ENCODE measurements at regions not wholly inside any gene's neighbourhood (a gene's known extent, or its start where the extent isn't known, plus 50 kb on each side); places are given as distances from the start of the nearest gene placed in this dataset.

GRCh38 chr3:182568876-182569275 is 224.4 kb upstream of the ATP11B start:
- Histone ChIP-seq H3K9me2 (ENCODE audit: insufficient read depth, low read length) (no peaks in the 10 kb centered on the region), H3K4me3 (ENCODE audit: low read depth, low read length, poor library complexity, severe bottlenecking) (no peak overlapping the region), H3K4me2 (ENCODE audit: low read length) (no peak overlapping the region), H3K36me3 (ENCODE audit: insufficient read depth, low read length) (no peaks in the 10 kb centered on the region; the same call in 1 of the 2 replicates), H3K79me2 (ENCODE audit: insufficient read depth, low read depth, low read length) (no peaks in the 10 kb centered on the region), H3K9me3 (ENCODE audit: low read length) (0 out of 2 replicates have a peak, but pooled peaks cover 6% of the 10 kb centered on the region), H3K4me1 (ENCODE audit: insufficient read depth, low read length, poor library complexity, severe bottlenecking) (peaks cover 9% of the 10 kb centered on the region), H3K27ac (ENCODE audit: low read depth, low read length, poor library complexity, severe bottlenecking) (no peak overlapping the region), H4K20me1 (ENCODE audit: insufficient read depth, low read length) (no peaks in the 10 kb centered on the region), H2AFZ (ENCODE audit: low read length) (no peak overlapping the region)
- DNase-seq (ENCODE audit: low spot score): no peak
- TF ChIP-seq EZH2phosphoT487 (IDR thresholded peaks at IDR 0.05; ENCODE audit: borderline replicate concordance, low read depth, low read length) (no peak), CTCF (conservative IDR thresholded peaks at IDR 0.05; ENCODE audit: low read length) (no peak)
- ChIA-PET CTCF (ENCODE audit: unreplicated experiment) (interaction anchor here (0.8 kb wide), 1 partner anchor 8 kb away, joined by 3 read pairs; no protein-coding TSS in a partner anchor), POLR2A (interaction anchor here (0.5 to 0.6 kb wide), 2 partner anchors 31 to 1122 kb away, joined by 3 read pairs; no protein-coding TSS in a partner anchor)
- no TSS peak for BruUV-seq (replicated peaks)
- intact Hi-C loops (cut with micrococcal nuclease; ENCODE audit: unreplicated experiment): no loop called here

GRCh38 chr3:182570946-182571594 is 222.2 kb upstream of the ATP11B start:
- Histone ChIP-seq H3K27ac (ENCODE audit: low read depth, low read length, poor library complexity, severe bottlenecking) (no peak overlapping the region), H2AFZ (ENCODE audit: low read length) (no peak overlapping the region), H3K4me3 (ENCODE audit: low read depth, low read length, poor library complexity, severe bottlenecking) (no peak overlapping the region), H3K9me3 (ENCODE audit: low read length) (peaks cover 12% of the 10 kb centered on the region), H3K4me1 (ENCODE audit: insufficient read depth, low read length, poor library complexity, severe bottlenecking) (no peaks in the 10 kb centered on the region), H3K9me2 (ENCODE audit: insufficient read depth, low read length) (no peaks in the 10 kb centered on the region), H4K20me1 (ENCODE audit: insufficient read depth, low read length) (no peaks in the 10 kb centered on the region), H3K4me2 (ENCODE audit: low read length) (no peak overlapping the region), H3K79me2 (ENCODE audit: insufficient read depth, low read depth, low read length) (no peaks in the 10 kb centered on the region), H3K36me3 (ENCODE audit: insufficient read depth, low read length) (no peaks in the 10 kb centered on the region; the same call in 1 of the 2 replicates)
- DNase-seq (ENCODE audit: low spot score): no peak
- TF ChIP-seq EZH2phosphoT487 (IDR thresholded peaks at IDR 0.05; ENCODE audit: borderline replicate concordance, low read depth, low read length): no peak
- TF ChIP-seq CTCF (conservative IDR thresholded peaks at IDR 0.05; ENCODE audit: low read length): no peak
- intact Hi-C loops (cut with micrococcal nuclease; ENCODE audit: unreplicated experiment): no loop called here
- POLR2A ChIA-PET: no interaction called here
- no TSS peak for BruUV-seq (replicated peaks)
- CTCF ChIA-PET (ENCODE audit: unreplicated experiment): no interaction called here

- Histone ChIP-seq H3K36me3 (ENCODE audit: insufficient read depth, low read length) (no peaks in the 10 kb centered on the region; the same call in 1 of the 2 replicates), H3K9me2 (ENCODE audit: insufficient read depth, low read length) (no peaks in the 10 kb centered on the region), H3K27ac (ENCODE audit: low read depth, low read length, poor library complexity, severe bottlenecking) (no peak overlapping the region), H3K4me1 (ENCODE audit: insufficient read depth, low read length, poor library complexity, severe bottlenecking) (no peaks in the 10 kb centered on the region), H3K4me2 (ENCODE audit: low read length) (no peak overlapping the region), H2AFZ (ENCODE audit: low read length) (no peak overlapping the region), H3K79me2 (ENCODE audit: insufficient read depth, low read depth, low read length) (no peaks in the 10 kb centered on the region), H3K9me3 (ENCODE audit: low read length) (peaks cover 17% of the 10 kb centered on the region), H4K20me1 (ENCODE audit: insufficient read depth, low read length) (no peaks in the 10 kb centered on the region), H3K4me3 (ENCODE audit: low read depth, low read length, poor library complexity, severe bottlenecking) (no peak overlapping the region)
- TF ChIP-seq EZH2phosphoT487 (IDR thresholded peaks at IDR 0.05; ENCODE audit: borderline replicate concordance, low read depth, low read length) (no peak), CTCF (conservative IDR thresholded peaks at IDR 0.05; ENCODE audit: low read length) (no peak)
- intact Hi-C loops (cut with micrococcal nuclease; ENCODE audit: unreplicated experiment): no loop called here
- no TSS peak for BruUV-seq (replicated peaks)
- POLR2A ChIA-PET: interaction anchor here (1.5 to 1.6 kb wide), 2 partner anchors 10 to 13 kb away, joined by 4 to 5 read pairs; no protein-coding TSS in a partner anchor
- DNase-seq (ENCODE audit: low spot score): no peak
- CTCF ChIA-PET (ENCODE audit: unreplicated experiment): no interaction called here
Observed at GRCh38 chr3:182575941-182576340, 217.4 kb upstream of the ATP11B start.
